Stimulated activated CD4-positive, alpha-beta T cell treated with anti-CD3 and anti-CD28 coated beads, Interleukin-4, amount 100 ng/mL, for 4 hours (primary cell): ENCODE measurements at regions not wholly inside any gene's neighbourhood (a gene's known extent, or its start where the extent isn't known, plus 50 kb on each side); places are given as distances from the start of the nearest gene placed in this dataset.

ENCODE experiments used
- DNase-seq, 2 experiments: peaks; one replicate each; pipeline ENCODE4 v3.0.0-alpha.2; 2020

DNA sequence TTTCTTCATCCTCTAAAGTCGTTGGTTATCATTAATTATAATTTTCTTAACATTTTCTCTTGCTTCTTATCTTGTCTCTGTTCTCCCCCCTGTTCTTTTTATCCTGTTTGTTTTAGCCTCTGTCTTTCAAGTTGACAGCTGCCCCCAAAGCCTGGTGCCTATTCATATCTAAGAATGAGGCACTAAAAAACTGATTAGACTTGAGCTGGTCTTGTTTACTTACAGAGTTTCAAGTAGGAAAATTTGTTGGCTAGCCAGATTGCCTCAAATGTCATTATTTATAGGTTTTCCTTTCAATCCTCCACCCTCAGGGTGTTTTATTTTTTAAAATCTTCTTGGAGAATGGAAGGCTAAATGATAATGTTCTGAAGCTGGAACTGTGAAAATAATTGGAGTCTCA, 236.0 kb downstream of the UTP18 start:
- DNase-seq = no peak

DNA sequence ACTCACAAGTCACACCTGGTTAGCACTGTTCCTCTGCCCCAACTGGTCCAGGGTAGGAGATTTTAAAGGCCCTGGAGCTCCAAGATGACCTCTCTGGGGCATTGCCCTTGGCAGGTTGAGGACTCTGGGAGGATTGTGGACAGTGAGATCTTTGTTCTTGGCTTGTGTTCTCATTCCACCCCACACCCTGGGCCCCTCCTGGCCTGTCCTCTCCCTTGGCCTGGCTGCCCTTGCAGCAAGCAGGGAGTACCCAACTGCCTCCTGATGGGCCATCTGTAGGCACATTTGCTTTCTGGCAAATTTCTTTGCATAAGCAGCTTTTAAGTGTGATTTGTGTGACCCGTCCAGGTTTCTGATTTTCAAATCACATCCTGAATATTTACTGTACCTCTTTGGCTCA, 239.6 kb downstream of the UTP18 start:
- DNase-seq = no peak

DNA sequence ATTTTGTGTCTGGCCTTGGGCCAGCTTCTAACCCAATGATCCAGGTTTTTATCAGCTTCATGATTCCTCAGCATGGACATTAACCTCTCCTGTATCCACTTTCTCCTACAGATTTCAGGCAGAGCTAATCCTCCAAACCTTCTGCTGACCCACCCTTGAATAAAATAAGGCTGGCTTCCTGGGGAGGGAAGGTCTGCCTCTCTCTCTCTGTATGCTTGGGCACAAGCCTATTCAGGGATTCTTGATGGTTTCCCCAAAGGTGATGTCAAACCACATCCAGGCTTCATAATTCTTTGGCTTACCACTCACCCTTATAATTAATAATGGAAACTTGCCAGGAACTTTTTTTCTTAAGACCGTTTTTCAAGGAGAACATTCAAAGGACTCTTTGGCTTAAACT, 240.1 kb downstream of the UTP18 start:
- DNase-seq = no peak

DNA sequence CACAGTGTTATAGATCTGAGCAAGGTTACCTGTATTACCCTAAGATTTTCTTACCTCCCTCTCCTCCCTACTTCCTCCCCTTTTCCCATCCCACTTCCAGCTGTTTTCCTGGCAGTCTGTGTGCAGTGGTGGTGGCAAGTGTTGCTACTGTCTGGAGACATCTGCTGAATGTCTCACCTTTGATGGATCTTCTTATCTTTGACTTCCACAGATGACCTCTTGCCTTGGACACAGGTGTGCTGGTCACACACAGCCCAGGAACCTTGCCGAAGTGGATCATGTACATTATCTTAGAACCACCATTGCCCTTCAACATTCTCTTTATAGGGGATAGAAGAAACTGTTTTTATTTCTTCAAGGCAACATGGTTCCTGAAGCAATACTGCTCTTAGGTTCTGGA, 245.1 kb downstream of the UTP18 start:
- DNase-seq = no peak

DNA sequence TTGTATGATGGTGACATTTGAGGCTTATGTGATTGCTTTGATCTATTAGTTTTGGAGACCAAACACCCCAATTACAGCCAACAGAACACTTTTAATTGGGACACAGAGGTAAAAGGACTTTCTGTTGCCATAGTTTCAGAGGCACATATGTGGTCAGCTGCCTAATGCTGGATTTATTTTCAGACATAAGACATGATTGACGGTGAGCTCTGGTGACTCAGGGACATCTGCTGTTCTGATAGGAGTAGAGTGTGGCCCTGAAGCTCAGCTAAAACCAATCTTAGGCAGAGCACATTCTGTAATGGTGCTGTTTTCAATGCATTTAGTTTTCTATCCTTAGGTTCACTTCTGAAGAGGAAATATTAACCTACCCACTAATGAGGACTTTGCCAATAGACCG, 247.1 kb downstream of the UTP18 start:
- no peak for DNase-seq

DNA sequence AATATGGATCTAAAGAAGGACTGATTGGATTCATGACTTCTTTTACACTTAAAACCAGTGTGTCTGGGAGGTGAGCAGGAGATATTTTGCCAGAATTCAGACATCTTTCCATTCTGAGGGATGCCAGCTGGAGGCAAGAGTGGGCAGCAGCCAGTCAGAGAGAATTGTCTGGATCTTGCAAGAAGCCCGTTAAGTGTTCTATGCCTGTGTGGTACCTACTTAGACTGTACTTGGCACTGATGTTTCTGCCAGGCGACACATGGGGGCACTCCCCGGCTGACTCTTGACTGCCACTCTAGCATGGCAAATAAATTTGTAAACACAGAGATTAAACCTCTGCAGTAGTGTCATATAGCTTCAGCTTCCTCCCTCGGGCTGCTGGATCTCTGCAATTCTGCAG, 247.7 kb downstream of the UTP18 start:
- DNase-seq = no peak

DNA sequence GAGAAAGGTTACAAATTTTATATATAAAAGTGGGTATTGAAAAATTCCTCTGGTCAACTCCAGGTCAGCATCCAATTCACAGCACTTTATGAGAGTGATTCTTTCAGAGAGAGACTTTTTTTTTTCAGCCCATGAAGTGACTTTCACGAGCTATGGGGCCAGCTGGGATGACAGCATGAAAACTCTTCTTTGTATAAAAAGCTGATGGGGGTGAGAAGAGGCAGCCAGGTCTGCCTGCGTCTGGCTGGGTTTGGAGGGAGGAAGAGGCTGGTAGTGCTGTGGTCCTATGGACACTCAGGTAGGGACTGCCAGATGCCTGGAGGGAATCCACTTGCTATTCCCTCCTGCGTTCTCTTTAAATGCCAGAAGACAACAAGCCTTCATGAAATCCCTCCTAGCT, 250.6 kb downstream of the UTP18 start:
- no peak for DNase-seq

DNA sequence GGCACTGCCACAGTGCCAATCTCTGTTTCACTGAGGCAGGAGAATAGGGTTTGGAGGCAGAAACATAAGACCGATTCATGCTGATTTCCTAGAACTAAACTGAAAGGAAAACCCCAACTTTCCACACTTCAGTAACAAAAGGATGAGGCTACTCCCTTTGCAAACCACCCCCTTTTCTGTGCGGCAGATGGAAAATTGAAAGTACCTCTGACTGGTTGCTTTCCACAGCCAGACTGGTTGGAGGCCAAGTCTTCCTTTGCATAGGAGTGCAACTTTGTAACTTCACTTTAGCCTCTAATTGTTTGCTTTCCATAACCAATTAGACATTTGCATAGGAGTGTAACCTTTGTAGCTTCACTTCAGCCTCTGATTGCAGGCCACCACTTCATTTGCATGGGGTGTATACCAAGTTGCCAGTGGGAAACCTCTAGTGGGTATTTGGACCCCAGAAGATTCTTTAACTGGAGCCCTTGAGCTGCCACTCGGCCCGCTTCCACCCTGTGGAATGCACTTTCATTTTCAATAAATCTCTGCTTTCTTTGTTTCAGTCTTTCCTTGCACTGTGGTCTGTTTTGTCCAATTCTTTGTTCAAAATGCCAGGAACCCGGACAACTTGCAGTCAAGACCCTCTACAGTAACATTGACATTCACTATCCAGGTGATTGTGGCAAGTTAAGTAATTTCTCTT, 252.0 kb downstream of the UTP18 start:
- DNase-seq = no peak

DNA sequence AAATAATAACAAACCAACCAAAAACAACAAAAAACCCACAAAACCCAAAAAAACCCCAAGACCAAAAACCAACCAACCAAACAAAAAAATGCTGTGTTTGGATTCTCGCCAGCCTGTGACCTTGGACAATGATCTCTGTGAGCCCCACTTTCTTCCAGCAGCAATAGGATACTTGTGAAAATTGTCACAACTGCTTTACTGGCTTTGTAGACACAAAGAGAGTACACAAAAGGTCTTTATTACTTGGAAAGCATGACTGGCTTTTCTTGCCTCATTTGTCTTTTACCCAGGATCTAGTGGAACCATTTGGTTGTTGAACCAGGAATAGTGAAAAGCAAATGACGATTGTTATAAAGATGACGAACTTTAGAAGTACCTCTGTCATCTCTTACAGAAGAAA, 256.6 kb downstream of the UTP18 start:
- DNase-seq = no peak

DNA sequence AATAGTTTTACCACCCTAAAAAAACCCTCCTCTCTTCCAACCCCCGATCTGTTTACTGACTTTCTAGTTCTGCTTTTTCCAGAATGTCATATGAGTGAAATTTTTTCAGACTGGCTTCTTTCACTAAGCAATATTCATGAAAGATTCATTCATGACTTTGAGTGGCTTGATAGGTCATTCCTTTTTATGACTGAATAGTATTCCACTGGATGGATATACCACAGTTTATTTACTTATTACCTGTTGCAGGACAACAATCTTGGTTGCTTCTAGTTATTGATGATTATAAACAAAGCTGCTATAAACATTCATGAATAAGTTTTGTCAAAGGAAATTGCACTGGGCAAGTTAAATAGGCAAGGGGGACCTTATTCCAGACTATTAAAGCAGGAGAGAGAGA, 264.2 kb downstream of the UTP18 start:
- DNase-seq = no peak

DNA sequence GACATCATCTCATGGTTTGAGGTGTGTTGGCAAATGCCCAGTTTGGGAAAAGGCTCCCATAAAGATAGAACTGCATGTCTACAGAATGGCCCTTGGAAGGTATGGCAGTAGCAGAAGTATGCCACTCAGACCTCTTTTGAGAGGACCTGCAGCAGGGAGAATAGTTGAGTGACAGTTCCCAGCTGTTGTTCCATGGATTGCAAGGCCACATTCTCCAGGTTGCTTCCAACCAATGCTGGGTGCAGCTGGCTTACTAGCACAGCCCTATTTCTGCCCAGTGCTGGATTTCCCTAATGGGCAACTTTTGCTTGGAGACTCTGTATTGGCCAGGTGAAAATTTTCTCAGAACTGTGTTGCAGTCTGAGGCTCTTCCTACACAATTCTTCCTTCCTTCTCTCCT, 266.2 kb downstream of the UTP18 start:
- DNase-seq = no peak

DNA sequence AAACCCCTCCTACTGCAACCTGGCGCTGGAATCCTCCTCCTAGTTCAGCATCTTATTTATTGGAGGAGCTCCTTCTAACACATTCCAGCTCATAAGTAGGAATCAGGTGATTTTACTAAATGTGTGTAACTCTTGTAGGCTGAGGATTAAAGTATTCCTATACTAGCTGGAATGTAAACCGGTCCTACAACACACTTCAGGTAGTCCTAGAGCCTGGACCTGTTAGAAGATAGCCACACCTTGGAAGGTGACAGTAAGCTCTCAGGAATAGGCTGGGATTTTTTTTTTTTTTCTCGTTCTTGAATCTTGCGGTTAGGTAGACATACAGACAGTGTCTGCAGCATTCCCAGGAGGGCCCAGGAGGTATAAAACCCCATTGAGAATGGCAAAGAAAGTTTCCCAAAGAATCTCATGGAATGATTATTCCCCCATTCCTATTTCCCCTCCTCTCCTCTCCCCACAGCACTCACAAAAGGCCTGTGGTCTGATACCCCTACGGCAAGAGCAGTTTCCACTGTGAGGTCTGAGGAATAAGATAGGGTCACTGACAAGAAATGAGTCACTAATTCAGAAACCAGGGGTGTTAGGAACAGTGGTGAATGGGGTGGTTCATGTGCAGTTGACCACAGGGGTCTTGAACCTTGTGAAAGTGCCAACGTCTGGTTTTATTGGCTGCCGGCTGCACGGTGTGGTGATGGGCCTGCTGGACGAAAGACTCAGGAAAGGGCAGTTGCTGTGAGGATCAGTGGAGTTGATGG, 267.1 kb downstream of the UTP18 start:
- no peak for DNase-seq

DNA sequence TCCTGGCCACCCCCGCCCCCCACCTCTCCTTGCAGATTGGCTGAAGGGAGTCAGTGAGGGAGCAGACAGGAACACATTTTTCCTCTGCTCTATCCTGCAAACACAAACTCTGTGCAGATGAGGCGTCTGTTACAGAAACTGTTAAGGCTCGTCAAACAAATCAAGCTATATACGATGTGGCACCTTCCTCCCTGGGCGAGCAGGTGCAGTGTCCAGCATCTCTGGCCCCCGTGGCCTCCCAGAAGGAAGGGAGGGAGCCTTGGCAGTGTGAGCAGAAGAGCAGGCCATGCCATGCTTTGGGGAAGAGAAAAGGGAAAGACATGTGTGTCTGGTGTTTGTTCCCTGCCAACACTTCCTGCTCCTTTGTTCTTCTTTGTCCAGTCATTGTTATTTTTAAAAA, 267.8 kb downstream of the UTP18 start:
- DNase-seq = no peak

DNA sequence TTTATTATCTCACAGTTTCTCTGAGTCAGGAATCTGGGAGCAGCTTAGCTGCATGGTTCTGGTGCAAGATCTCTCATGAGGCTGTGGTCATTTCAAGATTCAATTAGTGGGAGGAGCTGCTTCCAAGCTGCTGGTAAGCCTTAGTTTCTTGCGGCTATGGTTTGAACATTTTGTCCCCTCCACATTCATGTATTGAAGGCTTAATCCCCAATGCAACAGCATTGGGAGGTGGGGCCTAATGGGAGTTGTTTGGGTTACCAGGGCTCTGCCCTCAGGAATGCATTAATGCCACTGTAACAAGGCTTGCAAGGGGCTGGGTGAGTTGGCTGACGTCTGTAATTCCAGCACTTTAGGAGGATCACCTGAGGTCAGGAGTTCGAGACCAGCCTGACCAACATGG, 272.9 kb downstream of the UTP18 start:
- DNase-seq = no peak

DNA sequence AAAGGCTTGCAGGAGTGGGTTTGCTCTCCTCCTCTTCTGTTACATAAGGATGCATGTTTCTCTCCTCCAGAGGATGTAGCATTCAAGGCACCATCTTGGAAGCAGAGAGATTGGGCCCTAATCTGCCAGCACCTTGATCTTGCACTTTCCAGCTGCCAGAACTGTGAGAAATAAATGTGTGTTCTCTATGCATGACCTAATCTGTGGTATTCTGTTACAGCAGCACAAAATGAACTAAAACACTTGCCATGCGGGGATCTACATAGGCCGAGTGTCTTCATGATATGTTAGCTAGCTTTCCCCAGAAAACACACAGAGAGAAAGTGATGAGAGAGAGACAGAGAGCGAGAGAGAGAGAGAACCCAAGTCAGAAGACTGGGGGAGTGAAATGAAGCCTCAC, 273.5 kb downstream of the UTP18 start:
- DNase-seq = no peak

DNA sequence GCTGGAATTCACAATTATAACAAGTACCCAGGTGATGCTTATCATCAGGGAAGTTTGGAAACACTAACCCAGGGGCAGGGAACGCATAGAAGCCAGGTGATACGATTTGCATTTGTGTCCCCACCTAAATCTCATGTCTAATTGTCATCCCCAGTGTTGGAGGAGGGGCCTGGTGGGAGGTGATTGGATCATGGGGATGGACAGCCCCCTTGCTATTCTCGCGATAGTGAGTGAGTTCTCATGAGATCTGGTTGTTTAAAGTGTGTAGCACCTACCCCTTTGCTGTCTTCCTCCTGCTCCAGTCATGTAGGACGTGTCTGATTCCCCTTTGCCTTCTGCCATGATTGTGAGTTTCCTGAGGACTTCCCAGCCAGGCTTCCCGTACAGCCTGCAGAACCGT, 276.3 kb downstream of the UTP18 start:
- no peak for DNase-seq

DNA sequence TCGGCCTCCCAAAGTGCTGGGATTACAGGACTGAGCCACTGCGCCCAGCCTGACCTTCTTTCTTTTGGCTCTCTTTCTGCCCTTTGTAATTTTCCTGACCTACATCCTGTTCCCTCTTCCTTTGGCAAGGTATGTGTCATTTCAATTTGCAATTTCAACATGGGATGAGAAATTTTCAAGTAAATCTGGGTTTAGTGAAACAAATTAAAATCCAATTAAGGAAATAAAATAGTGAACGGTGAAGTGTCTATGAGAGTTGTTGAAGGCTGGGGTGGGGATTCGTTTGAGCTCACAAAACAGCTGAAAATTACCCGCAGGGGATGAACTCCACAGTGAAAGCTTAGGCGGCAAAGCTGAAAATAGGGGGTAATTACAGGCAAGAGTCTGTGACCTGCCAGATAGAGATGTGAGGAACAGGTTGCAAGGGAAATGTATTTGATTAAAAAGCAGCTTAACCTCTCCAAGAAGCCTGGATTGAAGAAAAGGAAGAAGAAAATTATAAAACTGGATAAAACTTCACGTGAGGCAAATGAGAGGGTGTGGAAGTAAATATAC, 277.7 kb downstream of the UTP18 start:
- no peak for DNase-seq

DNA sequence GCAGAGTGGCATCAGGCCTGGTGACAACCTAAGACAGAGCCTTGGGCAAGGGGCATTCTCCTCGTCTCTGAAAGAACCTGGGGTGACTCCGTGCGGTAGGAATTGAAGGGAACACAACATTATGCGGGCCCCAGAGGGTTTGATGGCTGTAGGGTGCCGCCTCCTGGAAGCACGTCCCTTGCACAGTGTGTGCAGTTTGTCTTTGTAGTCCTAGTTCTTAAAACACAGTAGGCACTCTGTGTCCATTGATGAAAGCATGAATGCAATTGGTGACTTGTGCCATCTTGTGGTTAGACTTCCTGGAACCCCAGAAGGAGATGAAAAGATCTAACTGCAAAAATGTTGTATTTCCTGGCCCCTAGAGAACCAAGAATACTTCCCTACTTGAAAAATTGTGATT, 279.8 kb downstream of the UTP18 start:
- DNase-seq = no peak

DNA sequence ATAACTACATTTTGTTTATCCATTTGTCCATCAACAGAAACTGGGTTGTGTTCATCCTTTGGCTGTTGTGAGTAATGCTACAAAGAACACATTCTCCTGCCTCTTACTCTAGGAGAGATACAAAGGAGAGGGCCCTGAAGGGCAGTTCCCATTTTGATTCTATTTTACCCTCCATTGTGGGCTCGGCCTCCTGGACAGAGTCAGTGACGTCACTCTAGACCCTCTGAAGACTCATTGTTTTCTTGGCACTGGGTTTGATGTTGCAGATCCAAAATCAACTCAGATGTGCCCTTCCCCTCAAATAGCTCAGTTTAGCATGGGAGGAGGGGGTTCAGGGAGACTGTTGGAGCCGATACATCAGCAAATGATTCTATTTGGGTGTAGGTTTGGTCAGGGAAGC, 280.9 kb downstream of the UTP18 start:
- no peak for DNase-seq

DNA sequence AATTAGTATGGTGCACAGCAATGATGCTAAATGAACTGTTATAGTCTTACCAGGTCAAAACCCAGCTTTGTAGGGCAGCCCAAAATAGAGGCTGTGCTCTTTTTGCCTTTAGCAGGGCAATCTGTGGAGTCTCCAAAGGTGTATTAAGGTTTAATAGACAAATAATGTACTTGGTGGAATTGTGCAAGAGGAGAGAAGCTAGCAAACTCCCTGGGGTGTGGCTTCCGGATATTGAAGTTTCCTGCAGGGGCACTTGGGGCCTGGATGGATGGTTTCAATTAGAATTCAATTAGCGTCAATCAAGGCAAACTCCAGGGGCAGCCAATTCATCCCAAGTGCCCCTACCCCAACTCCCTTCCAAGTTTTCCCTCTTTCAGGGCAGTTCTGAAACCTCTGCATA, 285.8 kb downstream of the UTP18 start:
- no peak for DNase-seq

DNA sequence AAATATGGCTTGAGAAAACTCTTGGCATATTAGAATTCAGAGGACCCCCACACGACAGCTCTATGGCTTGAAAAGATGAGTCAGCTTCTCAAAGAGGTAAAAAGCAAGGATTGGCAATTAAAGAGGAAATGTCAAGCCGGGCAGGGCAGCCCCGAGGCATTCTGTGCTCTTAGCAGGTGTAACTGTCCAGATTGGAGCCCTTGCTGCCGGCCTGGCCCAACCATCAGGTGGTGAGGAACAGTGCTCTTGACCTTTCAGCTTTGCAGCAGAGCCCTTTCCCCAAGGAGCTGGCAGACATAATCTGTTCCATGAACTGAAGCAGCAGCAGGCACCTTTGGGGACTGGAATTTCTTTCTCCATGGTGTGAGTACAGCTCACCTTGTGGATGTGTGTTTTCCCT, 287.8 kb downstream of the UTP18 start:
- DNase-seq = no peak

DNA sequence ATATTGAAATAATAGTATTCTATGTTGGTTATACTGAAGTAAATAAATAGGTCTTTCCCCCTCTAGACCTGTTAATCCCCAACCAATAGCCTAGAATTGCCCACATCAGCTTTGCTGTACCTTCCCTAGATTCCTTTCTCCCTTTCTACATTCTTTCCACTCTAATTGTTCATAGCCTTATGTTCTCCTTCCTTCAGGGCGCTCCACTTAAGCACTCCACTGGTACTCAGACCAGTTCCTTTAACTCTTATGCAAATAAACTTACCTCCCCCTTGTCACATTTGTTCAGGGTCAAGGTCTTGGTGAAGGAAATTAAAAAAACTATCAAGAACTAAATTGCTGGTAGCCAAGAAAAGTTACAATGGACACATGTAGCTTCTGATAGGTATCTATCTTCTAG, 294.8 kb downstream of the UTP18 start:
- no peak for DNase-seq

DNA sequence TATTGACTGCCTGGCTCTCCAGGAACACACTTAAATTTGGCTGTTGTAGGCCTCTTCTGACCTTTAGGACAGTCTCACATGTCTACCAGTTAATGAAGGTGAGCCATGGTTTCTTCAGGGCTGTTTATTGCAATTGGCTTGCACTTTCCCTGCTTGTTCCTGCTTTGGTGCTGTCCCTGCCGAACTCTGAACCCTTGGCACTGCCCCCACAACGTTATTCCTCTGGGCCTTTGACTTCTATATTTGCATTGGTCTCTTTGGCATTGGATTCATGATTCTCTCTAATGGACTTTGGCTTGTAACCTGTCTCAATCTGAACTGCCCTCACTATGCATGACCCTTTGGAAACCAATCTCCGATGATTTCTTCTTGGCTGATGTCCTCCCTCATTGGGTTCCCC, 299.4 kb downstream of the UTP18 start:
- DNase-seq = no peak

DNA sequence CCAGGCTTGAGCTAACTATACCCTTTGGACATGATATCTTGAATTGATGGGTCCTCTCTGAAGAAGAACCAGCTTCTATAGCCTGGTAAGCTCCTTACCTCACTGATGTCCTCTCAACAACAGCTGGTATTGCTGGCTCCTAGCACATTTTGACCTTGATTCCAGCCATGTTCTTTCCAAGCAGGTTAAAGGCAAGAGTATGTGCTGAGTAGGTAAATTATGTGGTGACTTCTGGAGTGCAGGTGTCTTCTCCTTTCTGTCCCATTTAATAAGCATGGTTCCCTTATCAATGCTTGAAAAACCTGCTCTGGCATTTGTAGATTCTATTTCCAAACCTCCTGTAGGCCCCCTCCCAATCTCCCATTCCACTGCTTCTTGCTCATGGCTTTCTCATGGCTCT, 300.1 kb downstream of the UTP18 start:
- no peak for DNase-seq

DNA sequence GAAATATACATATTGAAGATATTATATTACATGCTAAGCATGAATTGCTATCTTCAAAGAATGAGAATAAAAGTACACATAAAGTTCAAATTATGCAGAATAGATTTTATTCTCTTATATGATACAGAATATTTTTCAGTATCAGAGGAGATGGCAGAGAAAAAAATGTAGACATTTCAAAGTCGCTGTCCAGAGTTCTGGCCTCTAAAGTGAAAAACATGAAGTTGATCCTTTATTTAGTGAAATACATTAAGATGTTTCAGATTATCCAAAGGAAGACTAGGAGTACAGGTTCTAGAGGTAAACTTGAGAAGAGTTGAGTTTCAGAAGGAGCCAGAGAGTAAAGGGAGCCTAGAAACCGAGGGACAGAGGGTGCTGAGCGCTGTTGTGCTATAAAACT, 303.6 kb downstream of the UTP18 start:
- no peak for DNase-seq
